DND-41 (cell line): ENCODE measurements at regions not wholly inside any gene's neighbourhood (a gene's known extent, or its start where the extent isn't known, plus 50 kb on each side); places are given as distances from the start of the nearest gene placed in this dataset.

ENCODE experiments used
- ATAC-seq: fragments of 200-7000 bp; cut with Tn5 transposase; 3 replicates; pipeline ENCODE4 v1.9.1; 2021; ENCODE audit warnings: low read depth; ENCODE audit not compliant: insufficient read depth
- DNase-seq: peaks from one replicate; pipeline ENCODE4 v3.0.0-alpha.2; 2020
- H2AFZ ChIP-seq: 2 replicates; pipeline ENCODE4 v1.6.0; 2012; ENCODE audit warnings: low read depth, low read length
- H3K27ac ChIP-seq: 2 replicates; pipeline ENCODE4 v1.5.1; 2012; ENCODE audit warnings: low read length, inconsistent platforms
- H3K27me3 ChIP-seq: fragments of 200-600 bp; sonication (generic); 2 replicates; pipeline ENCODE4 v1.6.0; 2012; ENCODE audit warnings: low read length, mild to moderate bottlenecking, inconsistent platforms; ENCODE audit not compliant: insufficient read depth, poor library complexity
- H3K36me3 ChIP-seq: 2 replicates; pipeline ENCODE4 v1.5.1; 2012; ENCODE audit warnings: low read length, inconsistent platforms; ENCODE audit not compliant: insufficient read depth
- H3K4me1 ChIP-seq: 2 replicates; pipeline ENCODE4 v1.5.1; 2012; ENCODE audit warnings: mild to moderate bottlenecking, low read length; ENCODE audit not compliant: insufficient read depth
- H3K4me2 ChIP-seq: 2 replicates; pipeline ENCODE4 v1.6.0; 2012; ENCODE audit warnings: mild to moderate bottlenecking, moderate library complexity, low read length, inconsistent platforms; ENCODE audit not compliant: insufficient read depth
- H3K4me3 ChIP-seq, 2 experiments: fragments of 200-600 bp in 1 of 2; shearing (Covaris generic) in 1 of 2; 2 replicates each; pipeline ENCODE4 v1.5.1; 2012 to 2016; ENCODE audit warnings: inconsistent platforms in 2 of 2, low read length in 2 of 2, mild to moderate bottlenecking in 2 of 2, low read depth in 1 of 2, moderate library complexity in 1 of 2
- H3K79me2 ChIP-seq: 2 replicates; pipeline ENCODE4 v1.6.0; 2012; ENCODE audit warnings: low read length, inconsistent platforms; ENCODE audit not compliant: insufficient read depth
- H3K9ac ChIP-seq: 2 replicates; pipeline ENCODE4 v1.6.0; 2012; ENCODE audit warnings: low read depth, mild to moderate bottlenecking, inconsistent platforms, low read length, moderate library complexity
- H3K9me3 ChIP-seq: 2 replicates; pipeline ENCODE4 v1.5.1; 2012; ENCODE audit warnings: low read length, moderate library complexity, mild to moderate bottlenecking, inconsistent platforms; ENCODE audit not compliant: insufficient read depth, severe bottlenecking
- H4K20me1 ChIP-seq: 2 replicates; pipeline ENCODE4 v1.6.0; 2012; ENCODE audit warnings: low read length; ENCODE audit not compliant: insufficient read depth
- CTCF ChIP-seq: IDR thresholded peaks from 2 replicates; pipeline ENCODE4 v1.5.1; 2012; ENCODE audit warnings: borderline replicate concordance, low read length, moderate library complexity, mild to moderate bottlenecking; ENCODE audit not compliant: poor library complexity, severe bottlenecking; ENCODE audit errors: extremely low read depth
- EZH2 ChIP-seq: IDR thresholded peaks from 3 replicates; pipeline ENCODE4 v1.6.1; 2012; ENCODE audit warnings: borderline replicate concordance, low read depth, mild to moderate bottlenecking, moderate library complexity, low read length, inconsistent platforms; ENCODE audit not compliant: severe bottlenecking

GRCh38 chr13:65143920-65144319 is 2086.2 kb downstream of the PCDH9 start:
- no peak overlapping the region for H3K4me2 ChIP-seq
- no peaks in the 10 kb centered on the region for H4K20me1 ChIP-seq
- no peaks in the 10 kb centered on the region for H3K79me2 ChIP-seq
- DNase-seq (no peak), ATAC-seq (no peak)
- no peaks in the 10 kb centered on the region for H3K9me3 ChIP-seq
- H3K27ac ChIP-seq = no peak overlapping the region
- no peak overlapping the region for H3K4me3 ChIP-seq
- no peak overlapping the region for H2AFZ ChIP-seq
- no peaks in the 10 kb centered on the region for H3K4me1 ChIP-seq
- TF ChIP-seq EZH2 (no peak), CTCF (no peak)
- H3K27me3 ChIP-seq = no peaks in the 10 kb centered on the region
- H3K36me3 ChIP-seq = no peaks in the 10 kb centered on the region
- H3K9ac ChIP-seq = no peak overlapping the region

DNA sequence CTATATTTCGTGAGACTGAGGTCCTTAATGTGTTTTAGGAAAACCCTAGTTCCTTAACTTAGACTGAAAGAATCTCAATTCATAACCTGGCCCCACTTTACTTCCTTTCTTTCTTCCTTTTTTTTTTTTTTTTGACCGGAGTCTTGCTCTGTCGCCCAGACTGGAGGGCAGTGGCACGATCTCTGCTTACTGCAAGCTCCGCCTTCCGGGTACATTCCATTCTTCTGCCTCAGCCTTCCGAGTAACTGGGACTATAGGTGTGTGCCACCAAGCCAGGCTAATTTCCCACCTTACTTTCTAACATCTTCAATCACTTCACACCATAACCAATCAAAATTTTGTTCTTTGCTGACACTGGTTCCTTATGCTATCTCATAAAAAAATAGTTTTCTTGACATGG is 2097.0 kb downstream of the PCDH9 start:
- Histone ChIP-seq H3K79me2 (no peaks in the 10 kb centered on the region), H3K27me3 (no peaks in the 10 kb centered on the region), H3K27ac (no peak overlapping the region), H3K9me3 (no peaks in the 10 kb centered on the region), H3K9ac (no peak overlapping the region), H3K4me1 (no peaks in the 10 kb centered on the region), H3K4me2 (no peak overlapping the region), H3K4me3 (no peak overlapping the region), H3K36me3 (no peaks in the 10 kb centered on the region), H4K20me1 (no peaks in the 10 kb centered on the region), H2AFZ (no peak overlapping the region)
- ATAC-seq = no peak
- no peak for DNase-seq
- TF ChIP-seq CTCF (no peak), EZH2 (no peak)

GRCh38 chr13:65125236-65125635 is 2104.9 kb downstream of the PCDH9 start:
- no peak for TF ChIP-seq CTCF
- H3K9ac ChIP-seq = no peak overlapping the region
- H3K36me3 ChIP-seq = no peaks in the 10 kb centered on the region
- no peak overlapping the region for H3K4me3 ChIP-seq
- ATAC-seq (no peak), DNase-seq (no peak)
- H3K27ac ChIP-seq = no peak overlapping the region
- no peaks in the 10 kb centered on the region for H3K27me3 ChIP-seq
- H3K4me2 ChIP-seq = no peak overlapping the region
- no peaks in the 10 kb centered on the region for H3K9me3 ChIP-seq
- no peaks in the 10 kb centered on the region for H3K79me2 ChIP-seq
- H4K20me1 ChIP-seq = no peaks in the 10 kb centered on the region
- no peak overlapping the region for H2AFZ ChIP-seq
- no peaks in the 10 kb centered on the region for H3K4me1 ChIP-seq

- no peak overlapping the region for H3K4me2 ChIP-seq
- no peak overlapping the region for H3K4me3 ChIP-seq
- no peaks in the 10 kb centered on the region for H3K27me3 ChIP-seq
- ATAC-seq (no peak), DNase-seq (no peak)
- no peak overlapping the region for H2AFZ ChIP-seq
- no peaks in the 10 kb centered on the region for H3K36me3 ChIP-seq
- no peak overlapping the region for H3K9ac ChIP-seq
- H3K79me2 ChIP-seq = no peaks in the 10 kb centered on the region
- no peaks in the 10 kb centered on the region for H3K9me3 ChIP-seq
- TF ChIP-seq EZH2 = no peak
- no peak for TF ChIP-seq CTCF
- H3K27ac ChIP-seq = no peak overlapping the region
- H4K20me1 ChIP-seq = no peaks in the 10 kb centered on the region
- H3K4me1 ChIP-seq = no peaks in the 10 kb centered on the region
Measured at GRCh38 chr13:65112531-65112941, 2117.6 kb downstream of the PCDH9 start.
